OCI-M1 (cell line): ENCODE measurements at regions not wholly inside any gene's neighbourhood (a gene's known extent, or its start where the extent isn't known, plus 50 kb on each side); places are given as distances from the start of the nearest gene placed in this dataset.

ENCODE experiments used
- DNase-seq: peaks from one replicate; lab custom pipeline; 2025; lab: John Stamatoyannopoulos, UW

DNA sequence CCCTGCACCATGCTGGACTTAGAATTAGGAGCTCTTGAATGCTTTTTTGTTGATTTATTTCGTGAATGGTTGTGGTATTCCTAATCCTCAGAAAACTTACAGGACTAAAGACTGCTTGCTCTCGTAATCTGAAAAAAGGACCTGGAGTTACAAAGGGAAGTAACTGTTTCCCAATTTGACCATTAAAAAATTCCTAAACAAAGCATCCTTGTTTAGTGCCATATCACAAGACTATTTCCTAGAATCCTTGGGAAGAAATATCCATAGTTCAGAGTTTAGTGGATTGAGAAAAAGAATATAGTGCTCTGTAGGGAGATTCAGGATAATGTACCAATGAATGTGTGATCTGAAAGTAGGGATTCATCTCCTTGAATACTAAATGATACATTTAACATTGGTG is 186.8 kb downstream of the NDFIP2 start:
- DNase-seq, result no peak

DNA sequence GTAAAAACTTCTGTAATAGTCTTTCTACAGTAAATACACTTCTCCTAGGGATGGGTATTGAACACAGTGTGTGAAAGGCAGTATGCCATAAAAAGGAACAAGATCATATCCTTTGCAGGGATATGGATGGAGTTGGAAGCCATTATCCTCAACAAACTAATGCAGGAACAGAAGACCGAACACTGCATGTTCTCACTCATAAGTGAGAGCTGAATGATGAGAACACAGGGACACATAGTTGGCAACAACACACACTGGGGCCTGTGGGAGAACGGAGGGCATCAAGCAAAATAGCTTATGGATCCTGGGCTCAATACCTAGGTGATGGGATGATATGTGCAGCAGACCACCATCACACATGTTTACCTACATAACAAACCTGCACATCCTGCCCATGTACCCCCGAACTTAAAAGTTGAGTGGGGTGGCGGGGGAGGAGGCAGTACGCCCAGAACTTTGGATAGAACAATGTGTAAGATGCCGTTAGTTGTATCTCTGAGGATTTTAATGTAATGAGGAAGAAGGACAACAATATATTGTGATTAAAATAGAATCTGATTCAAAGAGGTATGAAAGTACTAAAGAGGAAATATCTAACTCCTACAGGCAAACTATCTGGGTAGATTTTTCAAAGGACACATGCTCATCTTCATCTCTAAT is 183.2 kb downstream of the NDFIP2 start:
- no peak for DNase-seq

DNA sequence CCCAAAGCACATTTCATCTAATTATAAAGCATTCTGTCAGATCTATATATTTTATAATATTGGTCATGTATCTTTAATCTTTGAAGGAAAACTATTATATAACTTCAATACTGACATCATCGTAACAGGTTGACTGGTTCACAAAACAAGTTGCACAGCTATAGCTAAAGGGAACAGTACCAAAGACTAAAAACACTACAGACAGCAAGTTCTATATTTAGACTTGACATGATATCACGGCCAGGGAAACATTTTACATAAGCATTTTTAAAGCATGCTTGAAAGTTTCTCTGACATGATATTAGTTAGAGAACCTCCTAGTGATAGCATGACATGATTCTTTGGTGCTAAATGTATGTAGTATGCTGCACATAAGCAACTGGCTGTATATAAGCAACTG is 182.5 kb downstream of the NDFIP2 start:
- no peak for DNase-seq

DNA sequence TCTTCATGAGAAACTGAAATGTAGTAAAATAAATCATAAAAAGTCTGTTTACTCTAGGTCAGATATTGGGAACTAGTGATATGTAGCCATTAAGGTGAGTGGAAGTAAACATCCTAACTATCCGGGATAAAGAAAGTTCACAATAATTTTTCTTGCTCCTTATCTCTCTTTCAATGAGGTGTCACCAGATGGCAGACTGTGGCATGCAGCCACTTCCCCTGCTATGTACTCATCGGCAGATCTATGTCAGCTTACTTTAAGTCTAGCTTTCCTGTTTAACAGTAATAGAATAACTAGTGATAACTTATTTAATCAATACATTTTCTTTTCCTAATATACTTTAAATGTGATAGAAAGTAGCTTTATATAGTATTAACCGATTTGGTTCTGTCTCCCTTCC is 181.9 kb downstream of the NDFIP2 start:
- peak; percentile 68 for DNase-seq

DNA sequence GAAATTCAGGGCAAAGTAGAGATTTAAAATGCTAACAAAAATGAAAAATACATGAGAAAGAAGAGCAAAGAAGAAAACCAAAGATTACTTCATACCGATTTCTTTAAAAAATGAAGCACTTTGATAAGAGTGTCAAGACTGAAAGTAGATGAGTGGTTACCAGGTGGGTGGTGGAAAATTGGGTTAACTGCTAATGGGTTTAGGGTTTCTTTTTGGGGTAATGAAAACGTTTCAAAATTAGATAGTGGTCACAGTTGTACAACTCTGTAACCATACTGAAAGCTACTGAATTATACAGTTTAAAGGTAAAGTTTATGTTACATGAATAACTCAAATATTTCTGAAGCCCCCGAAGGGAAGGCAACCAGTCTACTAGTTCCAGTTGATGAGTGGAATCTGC is 179.4 kb downstream of the NDFIP2 start:
- no peak for DNase-seq

DNA sequence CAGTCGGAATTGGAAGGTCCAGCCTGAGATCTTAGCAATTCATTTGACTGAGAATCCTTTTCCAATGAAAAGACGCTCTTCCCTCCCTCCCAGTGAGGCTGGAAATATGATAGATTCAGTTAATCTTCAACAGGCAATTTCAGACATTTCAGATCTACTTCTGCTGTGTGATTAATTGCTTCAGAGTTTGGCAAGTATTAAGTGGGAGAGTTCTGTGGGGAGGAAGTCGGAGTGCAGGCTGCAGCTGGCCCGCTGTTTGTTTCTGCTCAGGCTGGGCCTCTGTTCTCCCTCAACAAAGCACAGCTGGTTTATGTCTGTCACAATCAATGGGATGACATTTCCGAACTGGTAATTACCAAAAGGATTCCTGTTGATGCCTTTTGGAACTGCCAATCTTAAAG is 178.2 kb downstream of the NDFIP2 start:
- DNase-seq, result no peak

DNA sequence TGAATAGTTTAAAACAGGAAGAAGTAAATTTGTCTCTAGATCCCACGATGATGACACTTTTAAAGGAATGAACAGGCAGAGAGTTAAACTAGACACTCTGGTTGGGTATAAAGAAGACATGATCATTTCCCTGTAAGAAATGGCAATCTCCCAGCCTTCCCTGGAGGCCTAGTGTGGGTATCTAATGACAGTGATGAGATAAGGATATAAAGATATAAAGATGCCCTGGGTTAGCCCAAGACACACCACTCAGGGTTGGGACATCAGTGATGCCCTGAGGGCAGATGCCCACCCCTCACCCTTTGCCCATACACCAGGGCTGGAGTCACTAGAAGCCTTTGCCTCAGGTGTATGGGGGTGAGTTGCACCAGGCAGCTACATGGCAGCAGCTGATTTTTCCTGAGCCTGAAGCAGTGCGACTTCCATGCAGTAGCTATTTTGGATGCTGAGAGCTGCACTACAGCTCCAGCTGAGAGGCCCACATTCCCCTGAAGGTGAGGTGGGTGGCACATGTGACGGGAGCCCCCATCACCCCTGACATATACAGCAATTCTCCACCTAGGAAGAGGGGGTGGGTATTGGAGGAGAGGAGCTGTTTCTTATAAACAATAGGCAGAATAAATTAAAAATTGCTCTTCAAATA is 177.5 kb downstream of the NDFIP2 start:
- DNase-seq, result no peak

DNA sequence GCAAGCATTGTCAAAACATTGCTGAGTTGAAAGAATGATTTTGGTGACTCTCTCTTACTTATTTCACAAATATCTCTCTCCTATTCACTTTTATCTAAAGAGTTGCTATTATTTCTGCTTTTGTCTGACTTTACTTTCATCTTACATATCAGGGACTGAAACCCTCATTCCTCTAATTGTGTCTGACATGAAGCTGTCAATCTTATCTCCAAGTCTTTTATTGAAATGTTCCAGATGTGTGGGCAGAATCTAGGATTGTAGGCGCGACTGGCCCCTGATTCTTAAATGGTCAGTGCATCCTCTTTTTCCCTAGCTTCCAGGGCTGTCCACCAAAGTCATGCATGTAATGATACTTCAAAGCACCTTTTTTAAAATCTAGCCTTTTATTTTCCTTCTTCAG is 174.6 kb downstream of the NDFIP2 start:
- no peak for DNase-seq

DNA sequence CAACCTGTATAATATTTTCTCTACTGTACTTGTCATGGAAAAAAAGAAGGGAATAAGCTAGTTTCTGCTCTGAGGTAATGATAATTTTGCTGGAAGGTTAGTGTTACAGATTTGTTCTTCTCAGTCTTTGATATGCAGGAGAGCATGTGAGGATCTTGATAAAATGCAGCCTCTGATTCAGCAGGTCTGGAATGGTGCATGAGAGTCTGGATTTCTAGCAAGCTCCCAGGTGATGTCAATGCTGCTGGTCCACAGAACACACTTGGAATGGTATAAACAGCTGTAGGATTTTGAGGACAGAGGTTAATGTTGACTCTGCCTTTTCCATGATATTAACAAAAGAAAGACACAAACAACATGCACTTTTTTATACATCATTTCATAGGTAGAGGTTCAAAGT is 173.6 kb downstream of the NDFIP2 start:
- DNase-seq, result no peak

DNA sequence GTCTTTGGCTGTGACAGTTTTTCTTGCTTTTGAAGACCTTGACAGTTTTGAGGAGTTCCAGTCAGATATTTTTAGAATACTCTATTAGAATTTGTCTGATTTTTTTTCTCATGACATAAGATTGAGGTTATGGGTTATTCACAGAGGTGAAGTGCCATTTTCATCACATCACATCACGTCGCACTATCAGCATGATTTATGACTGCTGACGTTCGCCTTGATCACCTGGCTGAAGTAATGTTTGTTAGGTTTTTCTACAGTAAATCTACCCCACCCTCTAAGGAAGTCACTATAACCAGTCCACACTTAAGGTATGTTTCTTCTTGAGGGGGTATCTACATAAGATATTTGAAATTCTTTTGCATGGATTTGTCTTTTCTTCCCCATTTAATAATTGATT is 169.7 kb downstream of the NDFIP2 start:
- no peak for DNase-seq

DNA sequence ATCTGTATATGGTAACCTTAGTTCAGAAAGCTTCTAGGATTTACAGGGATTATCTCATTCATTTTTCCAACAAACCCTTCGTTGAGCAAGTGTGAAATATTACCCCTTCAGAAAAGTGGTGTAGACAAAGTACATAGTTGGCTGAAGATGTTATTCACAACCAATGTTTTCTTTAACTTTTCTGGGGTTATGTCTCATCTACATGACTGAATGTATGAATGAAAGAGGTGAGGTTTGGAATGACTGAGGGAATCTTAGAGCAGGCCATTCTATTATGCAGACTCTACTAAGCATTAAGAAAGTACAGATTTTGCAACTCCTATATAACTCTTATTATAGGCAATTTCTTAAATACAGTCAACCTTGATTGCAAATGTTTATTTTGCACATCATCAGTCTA is 167.2 kb downstream of the NDFIP2 start:
- DNase-seq, result no peak

DNA sequence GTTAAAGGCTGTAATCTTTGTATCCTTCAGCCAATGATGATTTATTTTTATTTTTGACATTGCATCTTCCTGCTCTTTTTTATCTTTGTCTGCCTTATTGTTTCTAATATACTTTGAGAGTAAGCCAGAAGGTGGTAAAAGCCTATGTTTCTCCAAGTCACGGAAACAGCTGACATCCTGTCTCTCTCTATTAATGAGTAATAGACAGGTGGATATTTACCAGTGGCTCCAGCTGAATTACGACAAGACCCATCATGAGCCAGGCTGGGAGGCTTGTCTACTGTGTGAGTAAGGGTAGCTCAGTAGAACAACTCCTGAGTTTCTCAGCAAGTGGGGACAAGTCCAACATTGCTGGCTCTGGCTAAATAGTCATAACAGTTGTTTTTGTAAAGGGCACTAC is 166.6 kb downstream of the NDFIP2 start:
- no peak for DNase-seq

DNA sequence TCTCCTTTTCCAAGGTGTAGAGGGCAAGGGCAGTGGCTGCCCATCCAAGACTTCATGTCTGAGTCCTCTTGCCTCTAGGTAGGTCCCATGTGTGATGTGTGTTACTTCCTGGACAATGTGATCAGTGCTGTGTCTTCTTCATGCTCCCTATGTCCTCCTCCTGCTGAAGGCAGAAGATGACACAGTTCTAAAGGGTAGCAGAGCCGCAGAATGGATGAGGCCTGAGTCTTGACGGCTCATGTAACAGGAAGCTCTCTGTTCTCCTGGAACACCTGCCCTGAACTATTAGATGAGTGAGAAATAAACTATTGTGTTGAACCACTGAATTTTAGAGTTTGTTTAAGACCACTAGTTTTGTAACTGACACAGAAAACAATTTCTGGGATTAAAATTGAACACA is 165.9 kb downstream of the NDFIP2 start:
- no peak for DNase-seq

DNA sequence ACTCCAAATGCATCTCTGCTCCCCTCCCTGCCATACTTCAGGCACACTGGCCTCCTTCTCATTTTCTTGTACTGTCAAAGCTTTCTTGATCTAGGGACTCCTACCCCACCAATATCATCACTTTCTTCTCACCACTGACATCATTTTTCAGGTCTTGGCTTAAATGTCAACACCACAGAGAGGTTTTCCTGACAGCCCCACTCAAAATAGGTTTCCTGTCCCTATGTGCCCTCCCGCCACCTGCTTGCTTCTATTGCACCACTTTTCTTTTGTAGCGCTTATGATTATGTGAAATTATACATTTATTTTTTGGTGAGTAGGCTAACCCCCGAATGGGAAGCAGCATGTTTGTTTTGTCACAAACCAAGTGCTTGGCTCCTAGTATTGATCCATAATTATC is 164.6 kb downstream of the NDFIP2 start:
- no peak for DNase-seq

DNA sequence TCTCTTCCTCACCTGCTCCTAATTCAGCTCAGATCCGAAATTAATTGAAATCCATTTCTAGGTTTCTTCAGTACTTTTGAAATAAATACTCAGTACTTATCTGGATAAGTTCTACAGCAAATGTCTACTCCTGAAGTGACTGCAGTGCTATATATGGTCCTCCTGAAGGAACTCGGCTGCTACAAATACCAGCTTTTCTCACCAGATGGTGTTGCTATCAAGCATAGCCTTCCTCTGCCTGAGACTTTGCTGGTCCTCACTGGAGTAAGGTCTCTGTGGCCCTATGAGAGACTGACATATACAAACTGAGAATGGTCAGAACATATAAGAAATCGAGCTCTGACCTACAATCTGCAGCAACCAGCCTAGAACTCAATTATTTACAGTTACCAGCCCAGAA is 161.6 kb downstream of the NDFIP2 start:
- DNase-seq, result peak; percentile 8

DNA sequence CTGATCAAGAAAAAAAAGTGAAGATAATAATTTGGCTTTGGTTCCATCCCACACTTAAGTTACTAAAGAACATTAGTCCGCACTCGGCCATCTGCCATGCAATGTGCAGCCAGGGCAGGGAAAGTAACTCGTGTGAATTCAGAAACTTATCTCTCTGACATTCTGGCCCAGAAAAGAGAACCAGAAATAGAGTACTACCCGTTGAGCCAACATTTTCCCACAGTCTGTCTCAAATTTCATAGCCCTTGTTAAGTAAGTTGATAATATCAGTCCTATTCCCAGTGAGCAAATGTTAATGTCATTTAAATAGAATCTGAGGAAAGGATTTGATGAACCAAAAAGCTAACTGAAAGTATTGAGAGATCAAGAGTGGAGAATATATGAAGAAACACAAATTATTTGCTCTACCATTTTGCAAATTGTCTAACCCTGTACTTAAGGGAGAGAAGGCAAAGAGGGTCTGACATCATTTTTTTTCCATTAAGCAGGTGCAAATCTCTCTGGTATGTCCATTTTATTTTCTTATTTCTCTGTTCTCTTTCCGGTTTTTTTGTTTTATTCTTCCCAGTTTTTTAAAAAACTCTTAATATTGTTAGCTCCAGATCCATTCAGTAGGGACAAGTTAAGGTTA is 156.3 kb downstream of the NDFIP2 start:
- peak; percentile 90 for DNase-seq

DNA sequence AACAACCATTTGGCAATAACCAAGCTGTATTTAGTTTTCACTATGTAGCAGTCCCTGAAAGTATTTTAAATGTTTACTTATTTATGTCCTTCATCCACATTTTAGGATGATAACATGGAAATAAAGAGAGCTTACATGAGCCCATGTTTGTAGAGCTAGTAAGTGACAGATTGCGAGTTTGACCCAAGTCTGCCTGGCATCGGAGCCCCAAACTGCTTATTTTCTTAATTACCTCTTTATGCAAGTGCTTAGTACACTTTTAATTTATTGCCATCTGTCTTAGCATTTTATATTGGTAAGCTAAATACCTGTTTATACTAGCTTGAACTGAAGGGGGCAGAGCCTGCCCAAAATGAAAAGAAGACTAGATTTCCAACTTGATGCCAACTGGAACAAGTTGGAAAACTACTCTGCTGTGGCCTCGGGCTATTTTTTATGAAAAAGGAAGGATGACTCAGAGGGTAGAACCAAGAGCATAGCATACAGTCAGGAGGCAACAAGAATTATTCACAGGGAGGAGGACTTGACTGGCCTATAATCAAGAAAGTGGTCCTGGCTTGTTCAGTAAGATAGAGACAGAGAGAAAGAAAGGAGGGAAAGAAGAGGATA is 150.2 kb downstream of the NDFIP2 start:
- peak; percentile 48 for DNase-seq

DNA sequence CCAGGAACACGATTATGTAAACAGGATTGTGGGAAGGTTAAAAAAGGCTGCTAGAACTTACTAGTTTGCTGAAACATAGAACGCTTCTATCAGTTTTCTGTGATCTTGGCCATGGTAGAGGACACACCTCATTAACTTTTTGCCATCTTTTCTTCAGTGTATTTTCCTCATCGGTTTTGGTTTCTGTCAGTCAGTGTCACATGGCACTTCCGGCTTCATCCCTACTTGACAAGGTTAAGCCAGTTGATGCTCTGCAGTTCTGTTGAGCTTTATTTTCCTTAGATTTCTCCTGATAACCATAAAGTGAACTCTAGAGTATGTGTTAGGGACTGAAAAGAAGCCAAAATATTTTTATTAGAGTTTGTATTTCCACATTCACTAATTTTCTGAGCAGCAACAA is 147.5 kb downstream of the NDFIP2 start:
- no peak for DNase-seq

DNA sequence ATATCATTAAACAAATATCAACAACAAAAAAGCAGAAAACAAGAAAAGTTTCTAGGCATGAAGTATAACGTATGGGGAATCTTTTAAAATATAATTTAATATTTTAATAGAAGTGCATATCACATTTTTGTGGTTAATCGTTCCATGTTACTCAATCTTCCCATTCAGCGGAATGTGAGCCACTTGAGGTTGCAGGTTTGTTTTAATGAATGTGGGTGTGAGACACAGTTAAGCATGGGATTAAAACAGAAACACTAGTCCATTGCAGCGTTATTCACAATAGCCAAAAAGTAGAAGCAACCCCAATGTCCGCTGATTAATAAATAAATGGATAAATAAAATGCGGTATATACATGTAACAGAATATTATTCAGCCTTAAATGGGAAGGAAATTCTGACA is 146.0 kb downstream of the NDFIP2 start:
- no peak for DNase-seq

DNA sequence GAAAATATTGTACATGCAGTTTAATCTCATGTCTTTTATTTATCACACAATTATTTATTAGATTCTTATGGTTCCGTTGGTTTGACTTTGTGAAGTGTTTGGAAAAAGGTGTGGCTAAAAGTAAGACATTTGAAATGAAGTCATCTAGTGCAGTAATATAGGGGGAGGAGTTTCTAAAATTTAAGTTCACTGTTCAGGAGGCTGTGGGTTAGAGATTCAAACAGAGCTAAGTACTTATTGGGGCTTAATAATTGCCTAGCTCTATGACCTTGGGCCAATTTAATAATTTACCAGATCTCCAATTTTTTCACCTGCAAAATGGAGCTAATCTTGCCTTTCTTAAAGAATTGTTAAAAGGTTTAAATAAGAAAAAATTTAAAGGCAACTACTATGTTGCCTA is 144.6 kb downstream of the NDFIP2 start:
- DNase-seq, result no peak

DNA sequence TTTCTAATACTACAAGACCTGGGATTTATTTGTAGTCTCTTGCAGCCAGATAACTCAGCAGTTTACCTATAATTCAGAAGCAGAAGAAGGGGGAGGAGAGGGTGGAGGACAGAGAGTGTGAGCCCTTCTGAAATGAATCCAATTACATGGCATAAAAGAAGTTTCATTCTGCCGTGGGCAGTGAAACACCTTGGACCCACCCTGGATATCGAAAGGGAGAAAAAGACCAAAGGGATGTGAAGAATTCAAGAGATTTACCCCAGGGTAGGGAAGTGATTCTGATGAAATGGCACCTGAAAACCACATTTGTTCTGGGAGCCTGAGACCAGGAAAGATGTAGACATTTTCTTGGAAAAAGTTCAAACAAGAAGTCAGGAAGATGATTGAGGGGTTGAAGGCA is 140.9 kb downstream of the NDFIP2 start:
- no peak for DNase-seq

DNA sequence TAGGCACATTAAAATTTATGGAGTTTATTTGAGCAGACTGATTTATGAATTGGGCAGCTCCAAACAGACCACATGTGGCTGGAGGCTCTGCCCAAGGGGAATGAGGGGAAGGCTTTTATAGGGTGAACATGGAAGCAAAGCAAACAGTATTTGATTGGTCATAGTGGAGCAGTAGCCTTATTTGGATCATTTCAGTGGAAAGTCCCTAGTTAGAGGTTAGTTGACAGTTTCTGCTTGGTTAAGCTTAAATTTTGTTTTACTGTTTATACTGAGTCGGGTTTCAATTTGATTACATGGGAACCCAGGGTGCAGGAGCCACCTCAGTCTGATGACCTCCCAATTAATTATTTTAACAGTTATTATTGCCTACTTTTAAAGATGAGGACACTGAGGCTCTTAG is 140.5 kb downstream of the NDFIP2 start:
- no peak for DNase-seq

DNA sequence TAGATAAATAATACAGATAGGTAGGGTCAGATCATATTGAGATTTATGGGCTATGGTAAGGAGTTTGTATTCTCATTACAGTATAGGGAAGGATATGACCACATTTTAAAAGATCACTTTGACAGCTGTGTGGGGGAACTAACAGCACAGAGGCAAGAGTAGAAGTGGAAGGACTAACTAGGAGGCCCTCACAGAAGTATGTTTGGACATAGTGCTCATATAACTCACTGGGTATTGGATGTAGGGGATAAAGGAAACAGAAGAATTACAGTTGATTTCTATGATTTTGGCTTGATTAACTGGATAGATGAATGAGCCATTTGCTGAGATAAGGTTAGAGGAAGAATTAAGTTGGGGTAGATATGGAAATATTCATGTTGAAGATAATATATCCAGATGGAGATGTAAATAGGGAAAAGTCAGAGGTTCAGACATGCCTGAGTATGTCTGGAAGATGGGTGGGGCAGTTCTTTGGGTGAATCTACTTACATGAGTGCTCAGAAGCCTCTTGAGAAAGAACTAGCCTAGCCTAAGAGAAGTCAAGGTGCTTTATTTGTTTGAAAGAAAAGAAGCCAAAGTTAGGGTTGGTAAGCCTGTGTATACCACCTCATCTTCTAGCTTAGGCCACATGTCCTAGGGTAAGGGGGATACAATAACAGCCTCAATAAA is 133.4 kb downstream of the NDFIP2 start:
- DNase-seq, result no peak
